Cardiac muscle cell (in vitro differentiated cells and primary cell): ENCODE measurements at regions not wholly inside any gene's neighbourhood (a gene's known extent, or its start where the extent isn't known, plus 50 kb on each side); places are given as distances from the start of the nearest gene placed in this dataset.

Source experiments
- DNase-seq, 2 donors: peaks; one replicate each; pipeline versions ENCODE4 v3.0.0 to v3.0.0-alpha.2; 2010 to 2017; ENCODE audit warnings: low read depth in 1 of 2, low spot score in 1 of 2
- H3K27ac ChIP-seq: fragments of 200-600 bp; sonication (generic); 2 replicates; pipeline ENCODE4 v1.5.1; 2016
- H3K27me3 ChIP-seq: fragments of 200-600 bp; sonication (generic); 2 replicates; pipeline ENCODE4 v1.6.0; 2016; ENCODE audit warnings: control low read depth
- H3K36me3 ChIP-seq: fragments of 200-600 bp; sonication (generic); 2 replicates; pipeline ENCODE4 v1.5.1; 2016; ENCODE audit warnings: control low read depth
- H3K4me1 ChIP-seq: fragments of 200-600 bp; sonication (generic); 2 replicates; pipeline ENCODE4 v1.8.1; 2017; ENCODE audit warnings: low read depth, mild to moderate bottlenecking, mixed run types
- H3K4me3 ChIP-seq: fragments of 200-600 bp; sonication (generic); 2 replicates; pipeline ENCODE4 v1.5.1; 2016; ENCODE audit warnings: mild to moderate bottlenecking
- H3K9me3 ChIP-seq: fragments of 200-600 bp; sonication (generic); 2 replicates; pipeline ENCODE4 v1.5.1; 2017; ENCODE audit warnings: low read depth, mild to moderate bottlenecking, control low read depth
- CTCF ChIP-seq: IDR thresholded peaks from 2 replicates; pipeline ENCODE4 v1.5.1; 2012; ENCODE audit warnings: low read depth, mild to moderate bottlenecking, low read length

GRCh38 chr5:38780945-38781344 lies 64.9 kb upstream of the OSMR start:
- peak; percentile 67 for TF ChIP-seq CTCF
- H3K4me3 ChIP-seq = no peak overlapping the region
- H3K4me1 ChIP-seq = no peaks in the 10 kb centered on the region
- no peaks in the 10 kb centered on the region for H3K36me3 ChIP-seq
- no peaks in the 10 kb centered on the region for H3K9me3 ChIP-seq
- DNase-seq = peak; percentile 25 to 95
- H3K27ac ChIP-seq = no peak overlapping the region
- H3K27me3 ChIP-seq = no peaks in the 10 kb centered on the region

GRCh38 chr5:38782180-38782835 lies 63.5 kb upstream of the OSMR start:
- Histone ChIP-seq H3K36me3 (no peaks in the 10 kb centered on the region), H3K4me1 (no peaks in the 10 kb centered on the region), H3K4me3 (no peak overlapping the region), H3K27me3 (no peaks in the 10 kb centered on the region), H3K27ac (no peak overlapping the region), H3K9me3 (no peaks in the 10 kb centered on the region)
- DNase-seq = peak in 1 of 2 donors; percentile 47
- no peak for TF ChIP-seq CTCF

GRCh38 chr5:38783011-38783561 lies 62.7 kb upstream of the OSMR start:
- TF ChIP-seq CTCF = peak; percentile 6
- no peak overlapping the region for H3K27ac ChIP-seq
- DNase-seq = peak in 1 of 2 donors; percentile 94
- H3K36me3 ChIP-seq = no peaks in the 10 kb centered on the region
- H3K4me1 ChIP-seq = no peaks in the 10 kb centered on the region
- no peak overlapping the region for H3K4me3 ChIP-seq
- no peaks in the 10 kb centered on the region for H3K9me3 ChIP-seq
- H3K27me3 ChIP-seq = no peaks in the 10 kb centered on the region

- Histone ChIP-seq H3K4me3 (no peak overlapping the region), H3K36me3 (no peaks in the 10 kb centered on the region), H3K4me1 (no peaks in the 10 kb centered on the region), H3K27ac (no peak overlapping the region), H3K9me3 (no peaks in the 10 kb centered on the region), H3K27me3 (no peaks in the 10 kb centered on the region)
- no peak for DNase-seq
- no peak for TF ChIP-seq CTCF
These were observed 56.7 kb upstream of the OSMR start for GRCh38 chr5:38789134-38789533.

GRCh38 chr5:38789777-38790176 lies 56.0 kb upstream of the OSMR start:
- no peaks in the 10 kb centered on the region for H3K4me1 ChIP-seq
- no peak for DNase-seq
- H3K9me3 ChIP-seq = no peaks in the 10 kb centered on the region
- H3K36me3 ChIP-seq = no peaks in the 10 kb centered on the region
- H3K4me3 ChIP-seq = no peak overlapping the region
- no peak for TF ChIP-seq CTCF
- H3K27me3 ChIP-seq = no peaks in the 10 kb centered on the region
- no peak overlapping the region for H3K27ac ChIP-seq
